NCI-H1105 treated with DMSO at 0.1 percent for 48 hours (cell line): ENCODE measurements at regions not wholly inside any gene's neighbourhood (a gene's known extent, or its start where the extent isn't known, plus 50 kb on each side); places are given as distances from the start of the nearest gene placed in this dataset.

ENCODE experiments used
- DNase-seq: peaks from one replicate; lab custom pipeline; 2025; lab: John Stamatoyannopoulos, UW

GRCh38 chrX:80098038-80098437 is 83.5 kb downstream of the TBX22 start:
- no peak for DNase-seq

GRCh38 chrX:80120335-80120734 is 105.8 kb downstream of the TBX22 start:
- DNase-seq, result no peak

- no peak for DNase-seq
These were observed 124.4 kb downstream of the TBX22 start for GRCh38 chrX:80138938-80139337.

DNA sequence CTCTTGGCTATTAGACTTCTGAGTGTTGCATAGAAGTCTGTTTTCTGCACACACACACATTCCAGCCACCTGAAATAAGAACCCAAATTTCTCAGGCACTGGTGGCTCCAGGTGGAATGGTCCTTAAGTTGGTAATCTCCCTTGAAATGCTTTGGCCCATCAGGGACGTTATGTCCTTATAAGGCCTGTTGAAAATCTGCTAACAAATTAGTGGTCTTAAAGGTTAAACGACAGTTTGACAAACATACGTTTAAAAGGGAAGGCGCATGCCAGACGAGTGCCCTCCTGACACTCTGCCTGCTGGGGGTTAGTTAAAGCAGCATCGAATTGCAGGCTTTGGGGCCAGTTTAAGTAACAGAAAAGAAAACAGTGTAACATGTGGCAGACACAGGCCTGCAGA is 125.0 kb downstream of the TBX22 start:
- DNase-seq, result no peak

GRCh38 chrX:80170581-80170980 is 156.0 kb downstream of the TBX22 start:
- no peak for DNase-seq

GRCh38 chrX:80173261-80173660 is 158.7 kb downstream of the TBX22 start:
- DNase-seq, result no peak

DNA sequence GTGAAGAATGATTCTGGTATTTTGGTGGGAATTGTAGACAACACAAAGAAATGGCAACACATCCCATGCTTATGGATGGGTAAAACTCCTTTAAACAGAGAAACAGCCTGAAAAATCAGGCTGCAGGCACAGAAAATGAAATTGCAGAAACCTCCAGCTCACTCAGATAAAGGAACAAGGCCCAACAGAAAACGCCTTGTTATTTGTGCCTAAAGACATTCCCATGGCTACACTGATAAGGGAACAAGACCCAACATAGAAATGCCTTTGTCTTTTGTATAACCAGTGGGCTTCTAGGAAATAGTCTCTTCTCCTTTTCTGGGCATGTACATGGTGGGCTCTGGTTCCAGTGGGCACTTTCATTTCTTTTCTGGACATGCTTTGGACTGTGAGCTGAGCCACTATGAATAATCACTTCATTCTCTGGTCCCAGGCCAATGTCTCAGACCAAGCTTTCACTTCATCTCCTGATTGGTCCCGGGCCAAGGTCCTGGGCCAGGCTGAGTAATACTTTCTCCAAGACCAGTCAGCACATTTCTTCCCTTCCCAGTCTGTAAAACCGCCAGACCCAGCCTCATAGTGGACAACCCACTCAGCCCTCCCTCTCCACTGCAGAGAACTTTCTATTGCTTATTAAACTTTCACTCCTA is 160.5 kb downstream of the TBX22 start:
- no peak for DNase-seq

- DNase-seq, result no peak
These were observed 166.5 kb downstream of the TBX22 start for GRCh38 chrX:80181079-80181478.

DNA sequence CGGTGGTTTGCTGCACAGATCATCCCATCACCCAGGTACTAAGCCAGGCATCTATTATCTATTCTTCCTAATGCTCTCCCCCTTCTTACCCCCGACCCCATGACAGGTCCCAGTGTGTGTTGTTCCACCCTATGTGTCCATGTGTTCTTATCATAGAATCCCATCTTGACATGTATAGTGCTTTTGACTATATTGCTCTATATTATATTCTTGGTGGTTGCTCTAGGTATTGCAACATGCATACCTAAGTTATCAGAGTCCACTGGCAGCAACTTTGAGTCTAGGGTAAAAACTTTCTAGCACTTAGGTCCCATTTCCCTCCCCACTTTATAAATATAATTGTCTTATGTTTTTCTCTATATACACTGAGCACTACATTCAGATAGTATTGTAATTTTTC is 170.3 kb downstream of the TBX22 start:
- no peak for DNase-seq

GRCh38 chrX:80206647-80207046 is 192.1 kb downstream of the TBX22 start:
- no peak for DNase-seq

DNA sequence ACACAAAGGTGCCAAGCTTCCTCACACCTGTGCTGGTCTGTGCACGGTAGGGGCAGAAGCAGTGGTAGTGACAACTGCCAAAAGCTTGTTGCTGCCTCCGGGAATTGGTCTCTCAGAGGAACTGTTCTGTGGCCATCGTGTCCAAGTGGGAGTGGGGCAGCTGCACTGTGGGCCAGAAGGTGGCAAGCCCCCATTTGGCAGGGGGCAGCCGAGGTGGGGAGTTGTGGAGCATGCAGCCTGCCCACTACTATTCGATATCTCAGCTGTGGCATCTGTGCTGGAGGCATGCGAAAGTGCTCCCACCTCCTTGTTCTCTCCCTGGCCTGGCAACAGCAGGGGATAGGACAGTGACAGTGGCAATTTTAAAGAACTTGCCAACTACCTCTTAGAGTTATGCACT is 192.8 kb downstream of the TBX22 start:
- DNase-seq, result no peak

GRCh38 chrX:80216086-80216485 is 201.5 kb downstream of the TBX22 start:
- DNase-seq, result no peak

- no peak for DNase-seq
These were observed 196.2 kb upstream of the TENT5D start for GRCh38 chrX:80223982-80224579.

DNA sequence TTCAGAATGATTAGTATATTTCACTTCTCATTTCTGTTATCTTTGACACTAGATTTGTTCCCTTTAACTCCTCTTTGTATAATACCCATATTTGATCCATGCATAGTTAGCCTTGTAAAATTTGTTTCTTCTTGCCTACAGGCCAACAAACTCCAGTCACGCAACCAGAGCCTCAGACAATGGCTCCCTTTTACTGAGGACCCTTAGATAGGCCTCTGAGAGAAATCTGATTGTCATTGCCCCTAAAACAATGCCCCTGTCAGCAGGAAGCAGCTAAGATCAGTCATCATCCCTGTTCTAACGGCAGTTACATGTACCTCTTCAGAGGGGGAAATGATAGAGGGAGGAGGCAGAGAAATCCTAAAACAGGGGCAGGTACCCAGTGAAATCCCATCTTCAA is 190.6 kb upstream of the TENT5D start:
- DNase-seq, result no peak

DNA sequence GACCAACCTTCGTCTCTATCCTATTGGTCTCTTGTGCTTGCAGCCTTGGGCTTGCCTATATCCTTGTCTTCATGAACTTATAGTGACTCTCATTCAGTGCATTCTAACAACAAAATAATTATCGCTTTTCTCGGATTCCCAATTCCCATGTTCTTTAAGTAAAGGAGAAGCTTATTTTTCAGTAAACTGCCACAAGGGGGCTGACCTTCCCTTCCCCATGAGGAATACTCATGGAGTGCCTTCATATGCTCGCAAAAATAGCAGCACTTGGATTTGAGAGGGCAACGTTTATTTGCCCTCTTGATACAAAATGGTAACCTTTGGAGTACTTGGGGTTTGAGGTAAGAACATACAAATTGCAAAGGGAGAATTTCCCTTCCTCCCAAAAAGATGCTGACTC is 183.2 kb upstream of the TENT5D start:
- no peak for DNase-seq

DNA sequence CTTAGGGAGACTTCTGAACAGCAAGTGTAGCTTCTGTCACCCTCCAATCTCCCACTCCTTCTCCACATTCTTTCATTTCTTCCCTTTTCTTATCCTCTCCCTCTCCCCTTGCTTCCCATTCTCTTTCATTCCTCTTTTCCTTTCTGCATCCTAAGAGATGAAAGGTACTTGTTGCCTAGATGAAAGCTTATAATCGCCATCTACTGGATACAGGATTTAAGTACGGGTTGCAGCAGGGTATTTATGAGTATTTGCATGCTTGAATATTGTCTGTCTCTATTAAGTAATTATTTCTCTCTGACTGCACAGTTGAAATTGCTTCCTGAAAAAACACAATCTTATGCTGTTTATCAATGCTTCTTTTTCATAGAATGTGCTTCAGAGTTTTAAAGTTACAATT is 174.0 kb upstream of the TENT5D start:
- peak; percentile 8 for DNase-seq

GRCh38 chrX:80266287-80266686 is 154.0 kb upstream of the TENT5D start:
- no peak for DNase-seq

DNA sequence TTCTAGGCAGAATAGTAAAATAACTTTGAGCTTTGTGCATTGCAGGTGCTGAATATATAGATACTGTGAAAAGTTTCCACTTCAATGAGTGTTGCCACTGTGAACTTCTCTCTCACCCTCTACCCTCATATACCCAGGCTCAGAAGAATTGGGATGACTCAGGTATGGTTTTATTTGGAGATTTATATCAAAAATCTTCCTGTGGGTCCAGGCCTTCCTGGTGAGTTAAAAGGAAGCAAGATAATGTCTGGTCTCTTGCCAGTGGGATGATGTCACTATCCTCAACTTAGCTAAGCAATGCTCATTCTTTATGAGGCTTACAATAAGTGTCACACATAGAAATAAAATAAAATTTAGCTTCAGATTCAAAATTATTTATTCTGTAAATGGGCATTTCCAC is 153.3 kb upstream of the TENT5D start:
- DNase-seq, result no peak

- DNase-seq, result no peak
These were observed 152.5 kb upstream of the TENT5D start for GRCh38 chrX:80267790-80268189.

DNA sequence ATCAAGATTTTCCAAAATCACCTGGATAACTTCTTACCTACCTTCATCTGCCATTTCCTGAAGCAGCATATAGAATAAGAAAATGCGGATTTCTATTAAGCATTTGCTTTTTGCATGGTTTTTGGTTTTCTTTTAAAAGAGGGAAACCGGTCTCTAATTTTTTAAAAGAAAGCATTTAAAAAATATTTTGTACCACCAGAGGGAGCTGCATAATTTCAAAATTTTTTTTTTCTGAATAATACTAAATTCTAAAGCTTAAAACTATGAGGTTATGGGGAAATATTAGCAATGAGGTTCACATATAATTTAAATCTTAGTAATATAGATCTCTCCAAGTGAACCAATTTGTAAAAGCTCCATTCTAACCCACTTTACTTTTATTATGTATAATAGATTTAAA is 137.7 kb upstream of the TENT5D start:
- DNase-seq, result no peak

DNA sequence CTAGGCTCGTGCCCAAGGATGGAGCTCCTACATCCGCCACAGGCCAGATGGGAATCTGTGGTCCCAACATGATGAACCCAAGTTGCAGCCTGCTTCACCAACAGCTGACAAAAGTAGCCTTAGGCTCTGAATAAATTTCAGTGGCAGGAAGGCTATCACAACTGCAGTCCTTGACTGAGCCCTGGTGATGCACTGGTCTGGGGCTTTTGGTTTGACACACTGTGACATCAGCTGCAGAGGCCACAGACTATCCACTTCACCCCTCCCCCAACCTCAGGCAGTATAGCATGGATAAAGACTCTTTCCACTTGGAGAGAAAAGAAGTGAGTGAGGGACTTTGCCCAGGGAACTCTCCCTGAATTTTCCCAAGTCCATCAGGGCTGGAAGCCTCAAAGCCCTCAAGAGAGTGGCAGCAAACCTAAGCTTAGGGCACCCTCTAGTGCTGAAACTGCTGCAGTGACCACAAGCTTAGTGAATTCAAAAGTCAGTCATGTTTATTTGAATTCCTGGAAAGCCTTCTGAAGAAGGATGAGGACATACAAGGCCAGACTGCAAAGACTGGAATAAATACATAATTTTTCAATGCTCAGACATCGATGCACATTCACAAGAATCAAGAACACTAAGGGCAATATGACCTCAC is 135.0 kb upstream of the TENT5D start:
- DNase-seq, result peak; percentile 39

- no peak for DNase-seq
These were observed 129.4 kb upstream of the TENT5D start for GRCh38 chrX:80290834-80291233.

DNA sequence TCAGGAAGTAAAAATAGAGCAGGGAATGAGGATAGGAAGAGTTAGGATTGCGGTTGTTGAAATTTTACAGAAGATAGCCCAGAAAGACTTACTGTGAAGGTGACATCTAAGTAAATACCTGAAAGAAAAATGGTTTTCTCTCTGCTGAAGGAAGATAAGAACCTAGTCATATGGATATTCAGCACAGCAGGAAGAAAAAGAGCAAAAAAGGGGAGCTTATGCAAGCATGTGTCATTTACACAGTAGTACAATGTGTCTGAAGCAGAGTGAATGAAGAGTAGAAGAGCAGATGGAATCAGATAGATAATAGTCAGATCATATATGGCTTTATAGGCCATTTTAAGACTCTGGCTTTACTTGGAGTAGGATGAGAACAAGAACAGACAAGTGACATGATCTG is 126.9 kb upstream of the TENT5D start:
- no peak for DNase-seq

DNA sequence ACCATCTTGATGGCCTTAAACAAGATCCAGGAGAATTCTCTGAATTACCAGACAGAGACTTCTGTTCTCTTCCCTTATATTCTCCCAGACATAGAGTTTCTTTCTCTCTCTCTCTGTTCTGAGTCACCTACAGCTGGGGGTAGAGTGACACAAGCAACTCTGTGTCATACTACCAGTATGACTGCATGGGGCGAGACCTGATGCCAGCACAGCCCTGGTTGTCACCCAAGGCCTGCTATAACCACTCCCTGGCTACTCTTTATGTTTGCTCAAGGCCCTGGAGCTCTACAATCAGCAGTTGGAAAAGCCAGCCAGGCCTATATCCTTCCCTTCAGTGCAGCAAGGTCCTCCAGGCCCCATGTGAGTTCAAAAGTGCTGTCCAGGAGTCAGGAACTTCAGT is 114.2 kb upstream of the TENT5D start:
- no peak for DNase-seq
